Activated CD8-positive, alpha-beta memory T cell treated with anti-CD3 and anti-CD28 coated beads, Interleukin-2, amount 50 U/mL, for 1 hour (primary cell): ENCODE measurements at regions not wholly inside any gene's neighbourhood (a gene's known extent, or its start where the extent isn't known, plus 50 kb on each side); places are given as distances from the start of the nearest gene placed in this dataset.
"Not testable (repeated sequence)": the region's sequence is repeated elsewhere in the genome, so short reads cannot be mapped to it uniquely, and the experiment has no call there.

Source experiments
- DNase-seq: peaks from one replicate; pipeline ENCODE4 v3.0.0-alpha.2; 2020; ENCODE audit errors: extremely low read depth

GRCh38 chr6:27544612-27545260 is 71.8 kb upstream of the ZNF184 start:
- no peak for DNase-seq

- not testable (repeated sequence) for DNase-seq
Observed at GRCh38 chr6:27544135-27544534, 71.2 kb upstream of the ZNF184 start.

- DNase-seq: no peak
Observed at GRCh38 chr6:27542485-27542884, 69.6 kb upstream of the ZNF184 start.

GRCh38 chr6:27541933-27542297 is 69.0 kb upstream of the ZNF184 start:
- DNase-seq: no peak

GRCh38 chr6:27541212-27541932 is 68.5 kb upstream of the ZNF184 start:
- no peak for DNase-seq

GRCh38 chr6:27539551-27539950 is 66.6 kb upstream of the ZNF184 start:
- no peak for DNase-seq

- DNase-seq: no peak
Observed at GRCh38 chr6:27532820-27533538, 60.1 kb upstream of the ZNF184 start.

- DNase-seq: no peak
Observed at GRCh38 chr6:27531772-27532459, 59.0 kb upstream of the ZNF184 start.

GRCh38 chr6:27529796-27530195 is 56.9 kb upstream of the ZNF184 start:
- not testable (repeated sequence) for DNase-seq

GRCh38 chr6:27528714-27529113 is 55.8 kb upstream of the ZNF184 start:
- DNase-seq: no peak
